ENCODE measurements at regions not wholly inside any gene's neighbourhood (a gene's known extent, or its start where the extent isn't known, plus 50 kb on each side); places are given as distances from the start of the nearest gene placed in this dataset.

- 82 to 89% methylated on average over 3 to 4 of the region's 4 CpGs for WGBS, 2 donors (ENCODE audit: low coverage in 1 of 2)
- TF ChIP-seq CTCF (IDR thresholded peaks at IDR 0.05) (no peak), POLR2AphosphoS5 (IDR thresholded peaks at IDR 0.05) (no peak), EP300 (IDR thresholded peaks at IDR 0.05) (no peak), POLR2A (IDR thresholded peaks at IDR 0.05) (no peak)
- H3K27me3 ChIP-seq, result no peaks in the 10 kb centered on the region
- no peaks in the 10 kb centered on the region for H3K36me3 ChIP-seq
- no peak overlapping the region for H3K4me3 ChIP-seq
- no peak overlapping the region for H3K27ac ChIP-seq
- no peak for ATAC-seq
- no peaks in the 10 kb centered on the region for H3K4me1 ChIP-seq
- no peaks in the 10 kb centered on the region for H3K9me3 ChIP-seq
Observed at GRCh38 chr6:137545073-137545472, 50.9 kb upstream of the OLIG3 start.

GRCh38 chr6:137547186-137547585 is 53.0 kb upstream of the OLIG3 start:
- Histone ChIP-seq H3K27me3 (no peaks in the 10 kb centered on the region), H3K9me3 (no peaks in the 10 kb centered on the region), H3K36me3 (no peaks in the 10 kb centered on the region), H3K27ac (no peak overlapping the region), H3K4me3 (no peak overlapping the region), H3K4me1 (no peaks in the 10 kb centered on the region)
- TF ChIP-seq CTCF (IDR thresholded peaks at IDR 0.05) (no peak), EP300 (IDR thresholded peaks at IDR 0.05) (no peak)
- 42 to 64% methylated on average over 1 of the region's 1 CpG for WGBS, 2 donors (ENCODE audit: low coverage in 1 of 2)
- ATAC-seq, result no peak

GRCh38 chr6:137547601-137548000 is 53.4 kb upstream of the OLIG3 start:
- TF ChIP-seq POLR2A (IDR thresholded peaks at IDR 0.05), result no peak
- no peak for TF ChIP-seq CTCF (IDR thresholded peaks at IDR 0.05)
- TF ChIP-seq POLR2AphosphoS5 (IDR thresholded peaks at IDR 0.05), result no peak
- TF ChIP-seq EP300 (IDR thresholded peaks at IDR 0.05), result no peak
- no peak overlapping the region for H3K27ac ChIP-seq
- H3K36me3 ChIP-seq, result no peaks in the 10 kb centered on the region
- no peak overlapping the region for H3K4me3 ChIP-seq
- no peak for ATAC-seq
- H3K27me3 ChIP-seq, result no peaks in the 10 kb centered on the region
- WGBS, 2 donors (ENCODE audit: low coverage in 1 of 2), result 39 to 67% methylated on average over 1 of the region's 1 CpG
- no peaks in the 10 kb centered on the region for H3K4me1 ChIP-seq
- H3K9me3 ChIP-seq, result no peaks in the 10 kb centered on the region

GRCh38 chr6:137549106-137549505 is 54.9 kb upstream of the OLIG3 start:
- no peak for ATAC-seq
- Histone ChIP-seq H3K4me1 (no peaks in the 10 kb centered on the region), H3K27me3 (no peaks in the 10 kb centered on the region), H3K9me3 (no peaks in the 10 kb centered on the region), H3K4me3 (no peak overlapping the region), H3K27ac (no peak overlapping the region), H3K36me3 (no peaks in the 10 kb centered on the region)
- WGBS, 2 donors (ENCODE audit: low coverage in 1 of 2), result 81 to 86% methylated on average over 2 of the region's 2 CpGs
- TF ChIP-seq POLR2AphosphoS5 (IDR thresholded peaks at IDR 0.05), result no peak
- no peak for TF ChIP-seq EP300 (IDR thresholded peaks at IDR 0.05)

GRCh38 chr6:137550535-137550934 is 56.3 kb upstream of the OLIG3 start:
- WGBS, 2 donors (ENCODE audit: low coverage in 1 of 2), result 28 to 50% methylated on average over 2 of the region's 4 CpGs
- Histone ChIP-seq H3K9me3 (no peaks in the 10 kb centered on the region), H3K4me1 (no peaks in the 10 kb centered on the region), H3K27me3 (no peaks in the 10 kb centered on the region), H3K36me3 (no peaks in the 10 kb centered on the region), H3K4me3 (no peak overlapping the region), H3K27ac (no peak overlapping the region)
- TF ChIP-seq POLR2AphosphoS5 (IDR thresholded peaks at IDR 0.05), result no peak
- no peak for TF ChIP-seq POLR2A (IDR thresholded peaks at IDR 0.05)
- no peak for TF ChIP-seq EP300 (IDR thresholded peaks at IDR 0.05)
- TF ChIP-seq CTCF (IDR thresholded peaks at IDR 0.05), result no peak
- ATAC-seq, result no peak

GRCh38 chr6:137552146-137552545 is 58.0 kb upstream of the OLIG3 start:
- H3K27me3 ChIP-seq, result no peaks in the 10 kb centered on the region
- TF ChIP-seq POLR2A (IDR thresholded peaks at IDR 0.05) (no peak), CTCF (IDR thresholded peaks at IDR 0.05) (no peak), POLR2AphosphoS5 (IDR thresholded peaks at IDR 0.05) (no peak), EP300 (IDR thresholded peaks at IDR 0.05) (no peak)
- ATAC-seq, result no peak
- H3K27ac ChIP-seq, result no peak overlapping the region
- H3K36me3 ChIP-seq, result no peaks in the 10 kb centered on the region
- WGBS, 2 donors (ENCODE audit: low coverage in 1 of 2), result 43 to 80% methylated on average over 1 of the region's 1 CpG
- no peaks in the 10 kb centered on the region for H3K9me3 ChIP-seq
- H3K4me1 ChIP-seq, result no peaks in the 10 kb centered on the region
- H3K4me3 ChIP-seq, result no peak overlapping the region

Measured in gastroesophageal sphincter (tissue), 4 donors.